ENCODE measurements at regions not wholly inside any gene's neighbourhood (a gene's known extent, or its start where the extent isn't known, plus 50 kb on each side); places are given as distances from the start of the nearest gene placed in this dataset.
"Not testable (repeated sequence)": the region's sequence is repeated elsewhere in the genome, so short reads cannot be mapped to it uniquely, and the experiment has no call there.

DNA sequence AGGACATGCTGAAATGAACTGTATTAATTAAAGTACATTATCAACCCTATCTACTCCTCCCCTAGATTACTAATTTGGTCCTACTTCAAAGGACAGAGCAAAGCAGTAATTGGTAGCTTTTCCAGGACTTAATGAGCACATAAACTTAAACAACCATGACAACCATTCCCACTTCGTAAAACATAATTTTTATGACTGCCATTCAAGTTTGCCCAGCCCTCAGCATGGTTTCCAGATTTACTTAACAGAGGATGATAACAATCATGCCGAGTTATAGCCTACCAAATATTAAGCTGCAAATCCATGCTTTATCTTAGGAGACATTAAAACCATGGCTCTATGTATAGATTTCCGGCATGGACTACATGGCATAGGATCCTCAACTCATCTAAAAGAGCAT is 401.1 kb upstream of the CHAC2 start:
- DNase-seq (ENCODE audit: low spot score), result no peak

GRCh38 chr2:53362934-53363333 is 404.7 kb upstream of the CHAC2 start:
- no peak for DNase-seq (ENCODE audit: low spot score)

- no peak for DNase-seq (ENCODE audit: low spot score)
These were observed 411.2 kb upstream of the CHAC2 start for GRCh38 chr2:53356291-53356905.

- DNase-seq (ENCODE audit: low spot score), result no peak
These were observed 414.2 kb upstream of the CHAC2 start for GRCh38 chr2:53353135-53354114.

DNA sequence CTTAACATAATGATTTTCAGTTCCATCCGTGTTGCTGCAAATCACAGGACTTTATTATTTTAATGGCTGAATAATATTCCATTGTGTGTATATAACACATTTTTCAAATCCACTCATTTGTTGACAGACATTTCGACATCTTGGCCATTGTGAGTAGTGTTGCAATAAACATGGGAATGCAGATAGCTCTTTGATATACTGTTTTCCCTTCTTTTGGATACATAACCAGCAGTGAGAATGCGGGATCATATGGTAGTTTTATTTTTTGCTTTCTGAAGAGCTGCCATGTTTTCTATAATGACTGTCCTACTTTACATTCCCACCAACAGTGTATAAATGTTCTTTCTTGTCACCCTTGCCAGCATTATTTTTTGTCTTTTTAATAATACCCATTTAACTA is 420.3 kb upstream of the CHAC2 start:
- DNase-seq (ENCODE audit: low spot score), result no peak

DNA sequence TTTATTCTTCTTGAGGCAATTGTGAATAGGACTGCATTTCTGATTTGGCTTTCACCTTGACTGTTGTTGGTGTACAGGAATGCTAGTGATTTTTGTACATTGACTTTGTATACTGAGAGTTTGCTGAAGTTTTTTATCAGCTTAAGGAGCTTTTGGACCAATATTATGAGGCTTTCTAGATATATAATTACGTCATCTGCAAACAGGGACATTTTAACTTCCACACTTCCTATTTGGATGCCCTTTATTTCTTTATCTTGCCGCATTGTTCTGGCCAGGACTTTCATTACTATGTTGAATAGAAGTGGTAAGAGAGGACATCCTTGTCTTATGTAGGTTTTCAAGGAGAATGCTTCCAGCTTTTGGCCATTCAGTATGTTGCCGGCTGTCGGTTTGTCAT is 425.4 kb upstream of the CHAC2 start:
- DNase-seq (ENCODE audit: low spot score), result no peak

DNA sequence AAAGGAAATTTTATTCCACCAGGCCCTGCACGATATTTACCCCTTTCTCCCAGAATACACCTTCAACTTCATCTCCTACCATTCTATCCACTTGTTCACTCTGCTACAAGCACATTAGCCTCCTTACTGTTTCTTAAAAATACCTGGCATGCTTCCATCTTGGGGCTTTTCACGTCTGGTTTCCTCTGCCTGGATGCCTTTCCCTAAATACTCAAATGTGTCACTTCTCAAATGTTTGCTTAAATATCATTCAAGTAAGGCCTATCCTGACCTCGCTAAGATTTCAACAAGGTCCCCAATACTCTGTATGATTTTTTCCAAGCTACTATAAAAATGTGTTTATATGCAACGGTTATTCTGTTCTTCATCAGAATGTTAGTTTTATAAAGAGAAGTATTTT is 433.0 kb upstream of the CHAC2 start:
- no peak for DNase-seq (ENCODE audit: low spot score)

DNA sequence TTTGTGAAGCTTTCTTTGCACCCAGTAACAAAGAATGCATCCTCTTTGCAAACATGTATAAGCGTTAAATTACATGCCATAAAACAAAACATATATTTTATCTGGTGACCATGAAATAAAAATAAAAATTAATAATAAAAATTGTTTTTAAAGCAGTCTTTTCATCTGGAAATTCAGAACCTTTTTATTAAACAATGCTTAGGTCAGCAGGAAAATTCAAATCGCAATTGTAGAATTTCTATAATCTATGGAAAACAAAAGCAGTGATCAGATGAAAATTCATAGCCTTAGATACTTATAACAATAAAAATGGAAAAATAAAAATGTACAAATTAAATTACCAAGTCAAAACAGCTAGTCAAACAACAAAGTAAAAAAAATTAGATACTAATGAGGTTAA is 435.9 kb upstream of the CHAC2 start:
- DNase-seq (ENCODE audit: low spot score), result no peak

GRCh38 chr2:53317861-53318260 is 449.7 kb upstream of the CHAC2 start:
- DNase-seq (ENCODE audit: low spot score), result no peak

DNA sequence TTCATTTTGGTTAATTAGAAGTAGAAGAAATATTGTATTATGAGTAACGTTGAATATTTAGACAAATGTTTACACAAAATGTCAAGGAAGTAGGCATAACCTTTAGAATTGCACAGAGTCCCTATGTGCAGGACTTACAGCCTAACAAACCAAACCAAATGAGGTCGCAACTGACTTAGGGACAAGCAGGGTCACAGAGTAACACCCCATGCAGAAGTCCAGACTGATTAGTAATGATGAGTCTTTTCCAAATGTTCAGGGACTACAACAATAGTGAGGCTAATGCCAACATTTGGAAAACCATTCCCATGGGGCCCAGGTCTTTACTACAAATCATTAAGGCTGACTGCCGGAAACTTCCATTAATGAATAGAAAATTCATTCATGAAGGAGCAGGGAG is 452.5 kb upstream of the CHAC2 start:
- DNase-seq (ENCODE audit: low spot score), result no peak

GRCh38 chr2:53314718-53315117 is 452.9 kb upstream of the CHAC2 start:
- DNase-seq (ENCODE audit: low spot score), result no peak

- not testable (repeated sequence) for DNase-seq (ENCODE audit: low spot score)
These were observed 454.0 kb upstream of the CHAC2 start for GRCh38 chr2:53313644-53314043.

DNA sequence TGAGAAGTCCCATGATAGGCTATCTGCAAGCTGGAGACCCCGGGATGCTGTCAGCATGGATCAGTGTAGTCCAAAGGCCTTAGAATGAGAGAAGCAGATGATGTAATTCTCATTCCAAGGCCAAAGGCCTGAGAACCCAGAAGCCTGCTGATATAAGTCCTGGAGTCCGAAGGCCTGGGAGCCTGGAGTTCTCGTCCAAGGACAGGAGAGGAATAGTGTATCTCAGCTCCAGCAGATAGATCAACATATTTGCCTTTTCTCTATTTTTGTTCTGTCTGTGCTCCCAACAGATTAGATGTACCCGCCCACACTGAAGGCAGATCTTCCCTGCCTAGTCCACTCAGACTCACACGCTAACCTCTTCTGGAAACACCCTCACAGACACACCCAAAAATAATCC is 454.9 kb upstream of the CHAC2 start:
- no peak for DNase-seq (ENCODE audit: low spot score)

GRCh38 chr2:53312181-53312580 is 455.4 kb upstream of the CHAC2 start:
- DNase-seq (ENCODE audit: low spot score), result no peak

DNA sequence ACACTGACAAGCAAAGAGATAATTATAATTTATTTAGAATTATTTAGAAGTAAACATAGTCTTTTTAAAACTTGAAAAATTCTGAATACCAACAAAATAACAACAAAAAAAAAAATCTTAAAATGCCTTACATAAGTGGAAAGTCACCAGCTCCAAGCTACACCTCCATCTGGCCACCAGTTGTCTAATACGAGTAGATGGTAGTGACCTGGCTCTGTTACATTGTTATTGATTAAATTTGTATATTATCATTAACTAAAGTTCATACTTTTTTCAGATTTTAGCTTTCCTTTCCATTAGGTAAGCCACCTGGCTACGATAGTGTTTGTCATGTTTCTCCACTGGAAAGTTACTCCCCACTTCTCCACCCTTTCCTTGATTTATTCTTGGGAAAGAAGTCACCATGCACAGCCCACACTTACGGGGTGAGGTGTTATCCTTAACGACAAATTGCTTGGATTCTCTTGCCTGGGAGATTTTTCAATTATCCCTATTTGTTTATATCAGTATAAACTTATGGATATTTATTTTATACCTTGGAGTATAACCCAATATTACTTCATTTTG is 464.5 kb upstream of the CHAC2 start:
- no peak for DNase-seq (ENCODE audit: low spot score)

- DNase-seq (ENCODE audit: low spot score), result no peak
These were observed 465.1 kb upstream of the CHAC2 start for GRCh38 chr2:53302455-53302854.

- DNase-seq (ENCODE audit: low spot score), result no peak
These were observed 478.1 kb upstream of the CHAC2 start for GRCh38 chr2:53289309-53290006.

DNA sequence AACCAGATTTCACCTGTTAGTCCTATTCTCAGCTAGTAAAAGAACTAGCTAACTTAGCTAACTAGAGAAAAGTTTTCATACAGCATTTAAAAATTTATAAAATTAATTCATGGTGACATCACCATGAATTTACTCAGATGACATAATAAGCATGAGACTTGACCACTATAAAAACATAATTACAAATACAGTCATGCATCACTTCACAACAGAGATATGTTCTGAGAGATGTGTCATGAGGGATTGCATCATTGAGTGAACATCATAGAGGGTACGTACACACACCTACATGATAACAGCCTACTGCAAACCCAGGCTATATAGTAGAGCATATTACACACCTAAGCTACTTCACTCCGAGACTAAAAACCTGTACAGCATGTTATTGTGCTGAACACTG is 481.3 kb upstream of the CHAC2 start:
- DNase-seq (ENCODE audit: low spot score), result no peak

- DNase-seq (ENCODE audit: low spot score), result no peak
These were observed 491.9 kb upstream of the CHAC2 start for GRCh38 chr2:53275743-53276142.

DNA sequence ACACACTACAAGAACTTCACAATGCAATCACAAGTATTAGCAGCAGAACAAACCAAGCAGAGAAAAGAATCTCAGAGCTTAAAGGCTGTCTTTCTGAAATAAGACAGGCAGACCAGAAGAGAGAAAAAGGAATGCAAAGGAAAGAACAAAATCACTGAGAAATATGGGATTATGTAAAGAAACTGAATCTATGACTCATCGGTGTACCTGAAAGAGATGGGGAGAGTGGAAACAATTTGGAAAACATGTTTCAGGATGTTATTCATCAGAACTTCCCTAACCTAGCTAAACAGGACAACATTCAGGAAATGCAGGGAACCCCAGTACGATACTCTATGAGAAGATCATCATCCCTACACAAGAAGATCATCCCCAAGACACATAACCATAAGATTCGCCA is 499.0 kb upstream of the CHAC2 start:
- no peak for DNase-seq (ENCODE audit: low spot score)

DNA sequence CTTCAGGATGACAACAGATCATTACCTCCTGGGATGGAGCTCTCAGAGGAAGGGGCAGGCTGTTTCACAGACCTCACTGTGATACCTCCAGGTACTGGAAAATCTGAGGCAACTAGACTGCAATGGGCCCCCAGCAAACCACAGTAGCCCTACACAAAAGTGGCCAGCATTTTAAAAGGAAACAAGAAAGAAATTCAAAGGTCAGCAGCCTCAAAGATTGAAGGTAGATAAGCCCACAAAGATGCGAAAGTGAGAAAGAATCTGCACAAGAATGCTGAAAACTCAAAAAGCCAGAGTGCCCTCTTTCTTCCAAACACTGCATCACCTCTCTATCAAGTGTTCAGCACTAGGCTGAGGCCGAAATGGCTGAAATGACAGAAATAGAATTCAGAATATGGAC is 499.5 kb upstream of the CHAC2 start:
- no peak for DNase-seq (ENCODE audit: low spot score)

DNA sequence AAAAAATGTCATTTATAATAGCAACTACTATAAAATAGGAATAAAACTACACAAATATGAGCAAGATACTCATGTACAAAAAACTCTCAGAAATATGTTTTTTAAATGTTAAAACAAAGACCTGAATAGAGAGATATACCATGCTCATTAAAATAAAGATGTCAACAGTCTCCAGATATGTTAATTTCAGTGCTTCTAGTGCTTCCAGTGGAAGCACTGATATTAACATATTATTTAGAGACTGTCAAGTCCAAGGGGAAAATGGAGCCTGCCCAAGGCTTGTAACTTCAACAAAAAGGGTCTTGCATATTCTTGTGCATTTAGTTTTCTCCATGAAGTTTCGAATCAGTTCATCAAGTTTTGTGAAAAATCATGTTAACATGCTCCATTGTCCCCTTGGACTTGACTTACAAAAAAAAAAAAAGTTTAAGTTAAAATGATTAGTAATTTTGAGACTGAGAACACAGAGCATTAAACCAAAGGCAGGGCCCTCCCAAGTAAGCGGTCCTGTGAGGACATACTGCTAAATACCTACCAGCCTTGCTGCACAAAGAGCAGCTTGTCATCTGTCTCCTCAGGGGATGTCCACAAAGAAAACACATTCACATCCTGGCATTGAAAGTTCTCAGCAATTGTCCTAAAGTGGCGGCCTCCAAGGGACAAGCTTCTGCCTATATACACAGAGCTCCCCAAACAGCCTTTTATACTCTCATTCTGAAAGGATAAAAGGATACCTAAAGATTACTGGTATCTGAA is 501.9 kb upstream of the CHAC2 start:
- DNase-seq (ENCODE audit: low spot score), result no peak

Data from pons (tissue), 1 donor.